ENCODE measurements at regions not wholly inside any gene's neighbourhood (a gene's known extent, or its start where the extent isn't known, plus 50 kb on each side); places are given as distances from the start of the nearest gene placed in this dataset.

DNA sequence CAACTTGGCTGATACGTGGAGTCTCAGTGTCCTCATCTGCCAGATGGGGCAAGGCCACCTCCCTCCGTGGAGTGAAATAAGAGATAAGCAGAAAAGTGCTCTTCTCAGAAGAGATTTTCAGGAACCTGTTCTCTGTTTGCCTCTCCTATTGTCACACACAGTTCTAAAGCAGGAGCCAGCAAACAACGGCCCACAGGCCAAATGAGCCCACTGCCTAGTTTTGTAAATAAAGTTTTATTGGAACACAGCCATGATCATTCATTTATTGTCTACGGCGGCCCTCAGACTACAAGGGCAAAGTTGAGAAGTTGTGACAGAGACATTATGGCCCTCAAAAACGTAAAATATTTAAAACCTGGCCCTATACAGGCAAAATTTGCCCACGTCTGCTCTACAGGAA, 256.8 kb upstream of the IGF1R start:
- Mint-ChIP-seq H3K27me3 (ENCODE audit: unreplicated experiment) (peaks cover 18% of the 10 kb centered on the region), H3K4me3 (ENCODE audit: low read depth, unreplicated experiment) (no peak overlapping the region), H3K9me3 (ENCODE audit: low read depth, unreplicated experiment) (no peaks in the 10 kb centered on the region), H3K36me3 (ENCODE audit: insufficient read depth, unreplicated experiment) (no peaks in the 10 kb centered on the region), H3K4me1 (ENCODE audit: low read depth, unreplicated experiment) (no peaks in the 10 kb centered on the region), H3K27ac (ENCODE audit: unreplicated experiment) (no peak overlapping the region)
- intact Hi-C loops (cut with micrococcal nuclease; ENCODE audit: unreplicated experiment), result no loop called here
- no peak for DNase-seq
- CTCF ChIA-PET, result no interaction called here
- BruUV-seq (replicated peaks), result no TSS peak
- TF ChIP-seq, protein P1, sequence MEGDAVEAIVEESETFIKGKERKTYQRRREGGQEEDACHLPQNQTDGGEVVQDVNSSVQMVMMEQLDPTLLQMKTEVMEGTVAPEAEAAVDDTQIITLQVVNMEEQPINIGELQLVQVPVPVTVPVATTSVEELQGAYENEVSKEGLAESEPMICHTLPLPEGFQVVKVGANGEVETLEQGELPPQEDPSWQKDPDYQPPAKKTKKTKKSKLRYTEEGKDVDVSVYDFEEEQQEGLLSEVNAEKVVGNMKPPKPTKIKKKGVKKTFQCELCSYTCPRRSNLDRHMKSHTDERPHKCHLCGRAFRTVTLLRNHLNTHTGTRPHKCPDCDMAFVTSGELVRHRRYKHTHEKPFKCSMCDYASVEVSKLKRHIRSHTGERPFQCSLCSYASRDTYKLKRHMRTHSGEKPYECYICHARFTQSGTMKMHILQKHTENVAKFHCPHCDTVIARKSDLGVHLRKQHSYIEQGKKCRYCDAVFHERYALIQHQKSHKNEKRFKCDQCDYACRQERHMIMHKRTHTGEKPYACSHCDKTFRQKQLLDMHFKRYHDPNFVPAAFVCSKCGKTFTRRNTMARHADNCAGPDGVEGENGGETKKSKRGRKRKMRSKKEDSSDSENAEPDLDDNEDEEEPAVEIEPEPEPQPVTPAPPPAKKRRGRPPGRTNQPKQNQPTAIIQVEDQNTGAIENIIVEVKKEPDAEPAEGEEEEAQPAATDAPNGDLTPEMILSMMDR (IDR thresholded peaks at IDR 0.05; ENCODE audit: unreplicated experiment), result no peak

DNA sequence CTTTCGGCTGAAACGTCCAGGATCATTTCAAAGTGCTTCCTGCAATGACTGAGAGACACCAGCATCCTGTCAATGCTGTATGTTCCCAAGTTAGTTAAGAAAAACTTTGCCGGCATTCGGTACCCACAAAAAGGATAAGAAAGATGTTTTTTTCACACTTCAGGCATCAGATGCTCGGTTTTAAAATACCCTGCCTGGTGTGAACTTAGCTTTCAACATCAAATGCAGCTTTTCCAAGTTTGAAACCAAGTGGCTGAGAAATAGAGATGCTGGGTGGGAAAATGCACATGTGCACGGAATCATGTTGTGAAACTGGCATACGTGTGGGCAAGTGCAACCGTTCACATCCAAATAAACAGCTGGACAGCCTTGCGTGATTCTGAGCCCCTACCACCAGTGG, 254.9 kb upstream of the IGF1R start:
- intact Hi-C loops (cut with micrococcal nuclease; ENCODE audit: unreplicated experiment), result no loop called here
- H3K4me3 Mint-ChIP-seq (ENCODE audit: low read depth, unreplicated experiment), result no peak overlapping the region
- no TSS peak for BruUV-seq (replicated peaks)
- peaks cover 25% of the 10 kb centered on the region for H3K27me3 Mint-ChIP-seq (ENCODE audit: unreplicated experiment)
- CTCF ChIA-PET, result no interaction called here
- no peaks in the 10 kb centered on the region for H3K9me3 Mint-ChIP-seq (ENCODE audit: low read depth, unreplicated experiment)
- DNase-seq, result no peak
- H3K36me3 Mint-ChIP-seq (ENCODE audit: insufficient read depth, unreplicated experiment), result no peaks in the 10 kb centered on the region
- no peaks in the 10 kb centered on the region for H3K4me1 Mint-ChIP-seq (ENCODE audit: low read depth, unreplicated experiment)
- no peak overlapping the region for H3K27ac Mint-ChIP-seq (ENCODE audit: unreplicated experiment)
- TF ChIP-seq, protein P1 (IDR thresholded peaks at IDR 0.05; ENCODE audit: unreplicated experiment), result no peak

DNA sequence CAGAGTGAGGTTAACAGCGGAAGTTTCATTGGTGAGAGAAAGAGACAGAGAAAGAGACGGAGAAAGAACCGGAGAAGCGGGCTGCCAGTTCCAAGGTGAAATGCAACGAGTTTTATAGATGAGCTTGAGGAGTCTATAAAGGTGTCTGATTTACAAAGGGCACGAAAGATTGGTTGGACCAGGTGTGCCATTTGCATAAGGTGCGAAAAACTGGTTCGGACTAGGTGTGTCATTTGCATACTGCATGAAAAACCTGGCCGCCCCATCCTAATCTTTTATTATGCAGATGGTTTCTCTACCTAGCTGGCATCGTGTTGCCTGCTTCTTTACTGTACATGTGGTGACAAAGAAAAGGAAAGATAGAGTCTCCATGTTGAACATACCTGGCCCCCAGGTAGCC, 253.8 kb upstream of the IGF1R start:
- Mint-ChIP-seq H3K27me3 (ENCODE audit: unreplicated experiment) (peaks cover 36% of the 10 kb centered on the region), H3K27ac (ENCODE audit: unreplicated experiment) (no peak overlapping the region), H3K4me1 (ENCODE audit: low read depth, unreplicated experiment) (no peaks in the 10 kb centered on the region), H3K4me3 (ENCODE audit: low read depth, unreplicated experiment) (no peak overlapping the region), H3K9me3 (ENCODE audit: low read depth, unreplicated experiment) (no peaks in the 10 kb centered on the region), H3K36me3 (ENCODE audit: insufficient read depth, unreplicated experiment) (no peaks in the 10 kb centered on the region)
- intact Hi-C loops (cut with micrococcal nuclease; ENCODE audit: unreplicated experiment), result no loop called here
- no TSS peak for BruUV-seq (replicated peaks)
- CTCF ChIA-PET, result no interaction called here
- DNase-seq, result no peak
- TF ChIP-seq, protein P1 (IDR thresholded peaks at IDR 0.05; ENCODE audit: unreplicated experiment), result no peak

DNA sequence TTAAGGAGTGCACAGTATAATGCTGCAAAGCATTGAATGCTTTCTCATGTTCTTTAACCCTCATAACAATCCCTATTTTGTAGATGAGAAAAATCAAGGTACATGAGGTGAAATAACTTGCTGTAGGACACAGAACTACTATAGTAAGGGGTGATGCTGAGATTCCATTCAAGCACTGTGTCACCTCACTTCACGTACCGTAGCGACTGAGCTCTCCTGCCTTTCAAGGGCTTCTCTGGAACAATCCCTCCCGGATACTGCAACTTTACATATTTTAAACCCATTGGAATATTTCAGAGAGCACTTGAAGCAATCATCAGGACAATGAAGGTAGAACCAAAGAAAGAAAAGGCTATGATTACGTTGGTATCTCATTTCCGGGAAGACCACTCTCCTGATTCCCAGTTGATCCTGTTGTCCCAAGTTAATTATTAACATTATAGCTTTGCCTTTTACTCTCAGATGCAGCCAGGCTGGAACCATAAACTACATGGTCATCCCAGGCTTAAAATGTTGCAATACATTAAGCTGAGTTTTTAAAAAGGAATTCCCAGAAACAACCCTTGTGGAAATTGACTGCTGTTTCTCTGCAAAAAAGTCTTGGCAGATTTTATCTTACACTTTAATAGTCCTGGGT, 252.2 kb upstream of the IGF1R start:
- H3K27me3 Mint-ChIP-seq (ENCODE audit: unreplicated experiment), result peaks cover 50% of the 10 kb centered on the region
- intact Hi-C loops (cut with micrococcal nuclease; ENCODE audit: unreplicated experiment), result no loop called here
- H3K4me1 Mint-ChIP-seq (ENCODE audit: low read depth, unreplicated experiment), result no peaks in the 10 kb centered on the region
- no peak overlapping the region for H3K4me3 Mint-ChIP-seq (ENCODE audit: low read depth, unreplicated experiment)
- H3K27ac Mint-ChIP-seq (ENCODE audit: unreplicated experiment), result no peak overlapping the region
- CTCF ChIA-PET, result no interaction called here
- BruUV-seq (replicated peaks), result no TSS peak
- H3K9me3 Mint-ChIP-seq (ENCODE audit: low read depth, unreplicated experiment), result no peaks in the 10 kb centered on the region
- no peaks in the 10 kb centered on the region for H3K36me3 Mint-ChIP-seq (ENCODE audit: insufficient read depth, unreplicated experiment)
- DNase-seq, result no peak
- TF ChIP-seq, protein P1 (IDR thresholded peaks at IDR 0.05; ENCODE audit: unreplicated experiment), result no peak
